ENCODE measurements at regions not wholly inside any gene's neighbourhood (a gene's known extent, or its start where the extent isn't known, plus 50 kb on each side); places are given as distances from the start of the nearest gene placed in this dataset.

GRCh38 chr4:148814030-148814429, 371.8 kb upstream of the NR3C2 start:
- no peak for DNase-seq

- no peak for DNase-seq
Measured at GRCh38 chr4:148813289-148813688, 371.1 kb upstream of the NR3C2 start.

DNA sequence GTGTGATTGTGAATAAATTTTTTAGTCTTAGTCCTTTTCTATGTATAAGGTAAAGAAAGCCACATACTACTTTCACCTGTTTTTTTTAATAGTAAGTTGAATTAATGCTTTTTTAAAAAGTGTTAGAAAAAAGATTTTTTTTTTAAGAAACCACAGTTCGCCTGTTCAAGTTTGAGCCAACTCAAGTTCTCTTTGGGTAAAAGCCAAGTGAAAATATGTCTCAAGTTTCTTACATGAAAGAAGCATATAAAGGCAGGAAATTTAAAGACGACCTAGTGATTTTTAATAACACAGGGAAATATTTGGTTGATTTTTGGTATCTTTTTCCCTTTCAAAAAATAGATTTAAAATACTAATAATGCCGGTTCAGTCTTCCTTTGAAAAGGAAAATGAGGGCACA, 369.9 kb upstream of the NR3C2 start:
- no peak for DNase-seq

- DNase-seq = no peak
Measured at GRCh38 chr4:148810461-148810860, 368.2 kb upstream of the NR3C2 start.

GRCh38 chr4:148808416-148808815, 366.2 kb upstream of the NR3C2 start:
- no peak for DNase-seq

DNA sequence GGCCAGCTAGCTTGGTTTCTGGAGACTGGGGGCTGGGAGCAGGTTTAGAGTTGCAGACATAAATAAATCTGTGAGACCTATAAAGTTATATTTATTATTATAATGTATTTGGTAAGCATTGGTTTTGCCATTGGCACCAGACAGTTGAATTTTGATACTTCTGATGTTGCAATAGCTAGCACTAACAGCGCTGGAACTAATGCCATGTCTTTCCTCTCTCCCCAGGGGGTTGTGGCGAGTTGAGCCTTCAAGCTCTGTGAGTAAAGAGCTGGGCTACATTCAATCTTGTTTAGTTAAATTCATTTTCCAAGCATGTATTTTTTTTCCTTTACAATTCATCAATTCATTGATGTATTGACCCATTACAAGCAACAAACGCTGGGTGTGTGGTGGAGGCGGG, 358.7 kb upstream of the NR3C2 start:
- no peak for DNase-seq

DNA sequence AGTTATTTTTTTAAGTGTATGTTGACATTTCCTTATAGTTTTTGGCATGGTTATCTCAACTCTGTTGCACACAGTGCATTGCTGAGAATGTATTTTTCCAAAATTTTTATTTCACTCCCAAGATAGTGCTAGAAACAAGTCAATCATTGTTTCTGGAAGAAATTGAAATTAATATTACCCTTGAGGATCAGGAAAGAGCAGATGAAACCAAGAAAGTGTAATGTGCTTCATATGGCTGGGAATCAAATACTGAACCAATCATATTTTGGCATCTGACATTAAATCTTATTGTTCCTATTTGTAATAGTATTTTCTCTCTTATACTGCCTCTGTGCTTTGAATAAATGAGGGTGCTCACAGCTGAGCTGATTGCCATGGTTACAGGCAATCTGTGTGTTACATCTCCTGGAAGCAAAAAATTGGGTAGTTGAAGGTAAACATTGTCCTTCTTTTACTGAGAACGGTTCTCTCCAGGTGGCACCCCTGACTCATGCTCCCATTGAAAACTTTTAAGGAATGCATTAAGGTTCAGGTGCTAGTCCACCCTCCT, 358.2 kb upstream of the NR3C2 start:
- DNase-seq = no peak

- no peak for DNase-seq
Measured at GRCh38 chr4:148795156-148795864, 353.1 kb upstream of the NR3C2 start.

DNA sequence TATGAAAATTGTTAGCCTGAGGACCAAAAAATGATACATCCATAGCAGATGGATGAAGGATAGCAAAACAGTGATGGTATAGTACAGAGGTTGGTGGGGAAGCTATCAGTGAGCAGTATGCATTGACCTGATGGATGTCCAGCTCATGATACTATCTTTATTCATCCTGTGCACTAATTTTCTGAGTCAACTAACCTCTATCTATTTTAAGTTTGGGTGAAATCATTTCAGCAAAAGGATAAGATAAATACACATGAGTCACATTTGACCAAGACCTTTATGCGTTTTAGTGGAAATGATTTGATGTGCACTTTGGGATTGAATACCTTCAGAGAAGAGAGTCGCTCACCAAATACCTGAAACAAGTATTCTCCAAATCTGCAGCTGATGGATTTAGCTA, 351.0 kb upstream of the NR3C2 start:
- no peak for DNase-seq

- no peak for DNase-seq
Measured at GRCh38 chr4:148790691-148791090, 348.5 kb upstream of the NR3C2 start.

GRCh38 chr4:148790246-148790645, 348.0 kb upstream of the NR3C2 start:
- DNase-seq = no peak

DNA sequence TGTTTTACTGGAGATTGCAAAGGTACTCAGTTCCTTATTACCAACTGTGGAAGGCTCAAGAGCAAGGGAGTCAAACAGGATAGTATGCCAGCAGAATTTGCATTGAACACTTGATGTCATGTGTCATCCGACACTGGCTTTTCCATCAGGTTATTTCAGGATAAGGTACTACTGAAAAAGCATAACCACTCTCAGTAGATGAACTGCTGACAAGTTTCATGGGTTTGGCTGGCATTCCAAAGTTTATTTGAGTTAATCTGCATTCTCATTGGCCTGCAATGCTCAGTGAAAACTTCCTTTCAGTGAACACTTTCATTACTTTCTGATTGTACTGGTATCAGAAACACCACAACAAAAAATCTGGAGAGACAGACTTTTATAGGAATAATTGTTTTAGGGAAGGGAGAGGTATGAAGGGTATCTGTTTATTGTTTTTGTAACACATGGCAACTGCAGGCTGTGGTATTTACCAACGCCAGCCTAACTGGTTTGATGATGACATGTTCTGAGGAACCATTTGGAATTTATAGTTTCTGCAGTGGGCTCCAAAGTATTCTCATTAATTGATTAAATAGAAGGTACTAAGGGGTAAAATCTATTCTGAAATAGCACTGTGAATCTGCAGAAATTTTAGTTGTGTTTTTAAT, 345.7 kb upstream of the NR3C2 start:
- no peak for DNase-seq

DNA sequence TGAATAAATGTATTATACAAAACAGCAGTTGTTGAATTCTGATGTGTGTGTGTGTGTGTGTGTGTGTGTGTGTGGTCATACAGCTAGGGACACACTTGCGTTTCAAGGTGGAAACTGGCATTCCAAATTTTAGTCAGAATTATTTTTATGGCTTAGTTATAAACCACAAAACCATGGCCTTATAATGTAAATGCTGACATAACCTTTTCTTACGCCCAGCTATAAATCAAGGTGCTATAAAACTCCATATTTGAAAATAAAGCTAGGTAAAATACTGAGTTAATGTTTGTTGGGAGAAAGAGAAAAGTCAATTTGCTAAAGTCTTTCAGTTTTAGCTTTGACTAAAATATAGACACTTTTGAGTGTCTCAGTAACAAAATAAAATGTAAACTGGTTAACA, 345.1 kb upstream of the NR3C2 start:
- DNase-seq = no peak

DNA sequence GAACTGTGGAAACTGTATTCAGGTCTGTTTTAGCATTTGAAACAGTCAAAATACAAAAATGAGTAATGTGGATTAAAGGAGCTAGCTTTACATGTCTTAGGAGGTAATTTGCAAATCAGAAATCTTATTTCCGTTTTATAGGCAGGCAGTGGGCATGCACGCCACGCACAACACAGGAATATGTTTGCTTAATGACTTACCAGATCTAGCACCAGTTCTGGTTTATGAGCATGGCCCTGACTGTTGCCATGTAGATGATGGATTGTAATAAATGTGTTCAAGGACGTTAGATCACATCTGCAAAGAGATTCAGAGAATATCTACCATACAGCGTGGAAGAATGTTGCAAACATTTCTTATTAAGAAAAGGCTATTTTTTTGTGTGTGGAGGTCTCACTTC, 344.5 kb upstream of the NR3C2 start:
- DNase-seq = no peak

DNA sequence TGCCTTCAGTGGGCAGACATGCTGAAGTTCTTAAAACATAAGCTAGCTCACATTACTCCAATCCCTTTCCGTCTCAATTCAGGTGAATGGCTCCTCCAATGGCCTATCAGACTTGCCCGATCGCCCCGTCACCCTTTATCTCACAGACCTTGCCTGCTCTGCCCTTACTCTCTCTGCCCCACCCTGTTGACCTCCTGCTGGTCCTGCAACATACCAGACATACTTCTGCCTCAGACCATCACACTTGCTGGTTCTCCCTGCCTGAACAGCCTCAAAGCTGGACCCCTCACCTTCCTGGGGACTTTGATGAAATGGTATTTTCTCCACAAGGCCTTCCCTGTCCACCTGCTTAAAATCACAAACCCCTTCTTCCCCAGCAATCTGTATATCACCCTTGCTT, 340.1 kb upstream of the NR3C2 start:
- DNase-seq = no peak

DNA sequence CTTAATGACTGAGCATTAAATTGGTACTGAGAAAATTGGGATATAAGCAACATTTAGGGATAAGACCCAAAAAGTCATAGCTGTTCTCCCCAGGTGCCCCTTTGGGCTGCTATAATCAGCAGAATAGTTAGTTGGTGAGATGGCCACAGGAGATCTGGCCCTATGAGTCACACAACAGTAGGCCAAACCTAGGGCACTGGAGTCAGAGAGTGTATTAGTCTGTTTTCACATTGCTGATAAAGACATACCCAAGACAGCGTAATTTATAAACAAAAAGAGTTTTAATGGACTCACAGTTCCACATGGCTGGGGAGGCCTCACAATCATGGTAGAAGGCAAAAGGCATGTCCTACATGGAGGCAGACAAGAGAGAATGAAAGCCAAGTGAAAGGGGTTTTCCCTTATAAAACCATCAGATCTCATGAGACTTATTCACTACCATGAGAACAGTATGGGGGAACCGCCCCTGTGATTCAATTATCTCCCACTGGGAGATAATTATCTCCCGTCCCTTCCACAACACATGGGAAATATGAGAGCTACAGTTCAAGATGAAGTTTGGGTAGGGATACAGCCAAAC, 338.3 kb upstream of the NR3C2 start:
- DNase-seq = no peak

GRCh38 chr4:148779771-148780170, 337.6 kb upstream of the NR3C2 start:
- DNase-seq = no peak

DNA sequence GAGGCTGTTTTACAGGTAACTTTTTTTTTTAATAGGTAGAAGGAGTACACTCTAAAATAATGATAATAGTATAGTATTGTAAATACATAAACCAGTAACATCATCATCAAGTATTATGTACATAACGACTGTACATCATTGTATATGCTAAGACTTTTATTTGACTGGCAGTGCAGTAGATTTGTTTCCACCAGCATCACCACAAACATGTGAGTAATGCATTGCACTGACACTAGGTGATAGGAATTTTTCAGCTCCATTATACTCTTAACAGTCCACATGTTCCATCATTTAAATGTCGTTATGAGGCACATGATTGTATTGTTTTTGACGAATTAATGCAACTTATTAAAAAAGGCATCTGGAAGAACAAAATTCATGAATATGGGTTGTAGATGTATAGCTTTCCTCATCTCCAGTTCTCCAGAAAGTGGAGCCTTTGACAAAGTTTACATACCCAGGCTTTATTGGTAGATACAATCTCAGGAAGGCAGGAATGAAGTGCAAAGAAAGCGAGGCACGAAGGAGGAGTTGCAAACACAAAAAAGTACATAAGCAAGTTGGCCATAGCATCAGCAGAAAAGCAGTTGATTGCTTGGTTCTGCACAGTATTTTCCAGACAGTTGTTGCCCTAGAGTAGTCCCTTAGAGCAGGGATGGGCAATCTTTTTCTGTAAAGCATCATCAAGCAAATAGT, 336.9 kb upstream of the NR3C2 start:
- DNase-seq = no peak

DNA sequence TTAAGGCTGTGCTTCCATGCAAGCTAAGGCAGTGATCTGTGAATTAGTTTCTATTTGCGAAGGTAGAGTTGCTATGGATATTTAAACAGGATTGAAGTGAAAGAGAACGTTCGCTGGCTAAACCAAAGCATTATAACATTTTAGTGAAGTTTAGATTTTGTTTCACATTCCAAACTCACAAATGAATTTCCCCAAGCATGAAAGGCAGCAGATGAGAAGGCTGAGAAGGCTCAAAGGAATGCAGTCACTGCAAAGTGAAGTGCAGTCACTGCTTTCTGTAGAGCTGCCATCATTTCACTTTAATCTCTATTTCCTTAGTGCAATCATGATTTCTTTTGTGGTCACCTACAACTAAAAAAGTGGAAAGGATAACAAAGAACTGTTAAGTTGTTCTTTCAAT, 334.7 kb upstream of the NR3C2 start:
- DNase-seq = no peak

DNA sequence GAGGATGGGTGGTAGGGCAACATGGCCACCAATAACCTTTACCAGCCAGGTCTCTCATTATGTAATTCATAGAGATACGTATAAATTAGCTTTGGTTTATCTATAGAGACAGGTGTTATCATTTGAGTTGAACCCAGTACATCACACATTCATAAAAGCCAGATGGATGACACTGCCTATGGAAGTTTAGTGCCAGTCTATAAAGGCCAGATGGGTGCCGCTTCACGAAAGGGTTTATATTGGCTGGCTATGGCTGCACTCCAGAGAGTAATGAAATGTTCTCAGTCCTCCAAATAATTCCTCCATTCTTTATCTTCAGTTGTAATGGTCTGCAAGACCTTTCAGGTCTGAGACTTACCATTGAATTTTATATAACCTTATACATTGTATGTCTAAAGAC, 331.9 kb upstream of the NR3C2 start:
- DNase-seq = no peak

- DNase-seq = no peak
Measured at GRCh38 chr4:148773313-148773712, 331.1 kb upstream of the NR3C2 start.

- no peak for DNase-seq
Measured at GRCh38 chr4:148770848-148771247, 328.6 kb upstream of the NR3C2 start.

Measured in hypothalamus (tissue), 51 donors.